ENCODE measurements at regions not wholly inside any gene's neighbourhood (a gene's known extent, or its start where the extent isn't known, plus 50 kb on each side); places are given as distances from the start of the nearest gene placed in this dataset.
A peak's percentile ranks its signal among the peaks of the same experiment; 100 is the strongest.

DNA sequence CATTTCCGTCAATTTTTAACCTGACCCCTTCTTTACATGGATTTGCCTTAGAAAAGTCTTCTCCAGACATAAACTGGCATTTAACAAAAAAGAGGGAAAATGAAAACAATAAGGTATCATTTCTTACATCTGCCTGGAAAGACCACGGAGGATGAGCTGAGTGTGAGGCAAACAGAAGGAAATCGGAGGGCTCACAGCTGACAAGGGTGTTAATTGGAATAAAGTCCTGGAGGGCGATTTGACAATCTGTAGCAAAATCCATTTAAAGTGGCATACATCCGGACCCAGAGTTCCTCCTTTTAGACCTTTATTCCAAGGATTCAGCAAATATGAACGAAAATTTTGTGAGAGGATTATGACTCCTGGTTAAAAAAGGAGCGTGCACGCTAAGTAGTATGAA is 179.7 kb upstream of the COPS8 start:
- no peak overlapping the region for H3K4me3 Mint-ChIP-seq
- no peaks in the 10 kb centered on the region for H3K9me3 ChIP-seq (ENCODE audit: control insufficient read depth in 2 of 2, low read length in 2 of 2)
- no peak overlapping the region for H3K27ac ChIP-seq (ENCODE audit: insufficient read depth, low read length, poor library complexity, severe bottlenecking)
- no peaks in the 10 kb centered on the region for H3K36me3 ChIP-seq (ENCODE audit: control insufficient read depth, insufficient read depth, low read length)
- H3K4me3 ChIP-seq (ENCODE audit: low read depth, low read length), result no peak overlapping the region
- H3K4me1 ChIP-seq (ENCODE audit: control insufficient read depth, insufficient read depth, low read length, poor library complexity, severe bottlenecking), result no peaks in the 10 kb centered on the region
- H3K36me3 Mint-ChIP-seq, result no peaks in the 10 kb centered on the region
- ATAC-seq (ENCODE audit: low read depth in 2 of 2) (no peak), DNase-seq (no peak)
- peaks cover 0 to 4% (median 0%) of the 10 kb centered on the region in 7 donors for H3K9me3 Mint-ChIP-seq
- H3K27me3 ChIP-seq (ENCODE audit: control insufficient read depth, insufficient read depth, low read length), result peaks cover 2% of the 10 kb centered on the region
- peaks cover 6% of the 10 kb centered on the region for H3K27me3 Mint-ChIP-seq
- no peaks in the 10 kb centered on the region for H3K4me1 Mint-ChIP-seq
- no peak overlapping the region for H3K27ac Mint-ChIP-seq

DNA sequence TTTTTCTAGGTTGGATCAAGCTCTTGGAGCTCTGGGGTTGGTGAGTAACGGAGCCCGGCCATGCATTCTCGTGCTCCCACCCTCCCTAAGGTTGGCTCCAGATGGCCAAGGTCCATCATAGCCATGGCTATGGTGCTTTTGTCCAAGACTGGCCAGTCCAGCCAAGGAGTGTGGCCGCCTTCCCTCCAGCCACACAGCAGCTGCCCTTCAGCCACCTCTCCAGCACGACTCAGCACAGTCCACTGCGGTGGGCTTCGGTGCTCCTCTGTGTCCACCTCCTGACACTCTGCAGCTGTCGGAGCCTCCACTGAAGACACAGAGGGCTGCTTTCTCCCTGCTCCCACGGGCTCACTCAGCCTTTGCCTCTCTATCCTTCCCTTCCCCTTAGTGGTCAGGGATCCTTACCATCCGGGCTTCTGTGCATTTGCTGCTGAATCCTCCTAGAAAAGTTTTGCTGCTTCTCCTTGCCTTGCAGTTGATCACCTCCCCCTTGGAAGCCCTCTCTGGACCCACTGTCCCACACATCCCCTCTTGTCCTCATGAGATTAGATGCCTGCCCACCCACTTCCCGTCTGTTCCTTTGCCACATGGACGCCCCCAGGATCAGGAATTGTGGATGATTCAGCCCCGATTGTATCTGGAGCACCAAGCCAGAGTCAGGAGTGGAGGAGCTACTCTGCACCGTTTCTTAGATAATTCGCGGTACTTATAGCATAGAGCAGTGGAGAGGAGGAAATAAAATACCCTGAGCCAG is 177.1 kb upstream of the COPS8 start:
- Mint-ChIP-seq H3K4me3 (no peak overlapping the region), H3K4me1 (no peaks in the 10 kb centered on the region), H3K36me3 (no peaks in the 10 kb centered on the region), H3K9me3 (no peaks in the 10 kb centered on the region), H3K27me3 (peaks cover 6% of the 10 kb centered on the region), H3K27ac (no peak overlapping the region)
- Histone ChIP-seq H3K4me1 (ENCODE audit: control insufficient read depth, insufficient read depth, low read length, poor library complexity, severe bottlenecking) (no peaks in the 10 kb centered on the region), H3K4me3 (ENCODE audit: low read depth, low read length) (no peak overlapping the region), H3K9me3 (ENCODE audit: control insufficient read depth in 2 of 2, low read length in 2 of 2) (no peaks in the 10 kb centered on the region), H3K27me3 (ENCODE audit: control insufficient read depth, insufficient read depth, low read length) (no peaks in the 10 kb centered on the region), H3K36me3 (ENCODE audit: control insufficient read depth, insufficient read depth, low read length) (no peaks in the 10 kb centered on the region), H3K27ac (ENCODE audit: insufficient read depth, low read length, poor library complexity, severe bottlenecking) (no peak overlapping the region)
- no peak for ATAC-seq (ENCODE audit: low read depth in 2 of 2)
- no peak for DNase-seq

DNA sequence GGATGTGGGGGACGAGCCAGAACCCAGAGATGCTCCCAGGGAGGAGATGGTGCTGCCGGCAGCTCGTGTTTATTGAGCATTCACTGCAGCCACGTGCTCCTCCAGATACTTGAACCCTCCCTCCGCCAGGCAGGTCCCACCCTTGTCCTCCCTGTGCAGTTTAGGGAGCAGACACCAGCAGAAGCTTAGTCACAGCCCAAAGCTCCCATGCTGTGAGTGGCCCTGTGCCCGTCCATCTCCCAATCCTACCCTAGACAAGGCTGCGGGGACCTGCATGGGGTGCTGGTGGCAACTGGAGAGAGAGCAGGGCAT is 176.5 kb upstream of the COPS8 start:
- H3K9me3 ChIP-seq (ENCODE audit: control insufficient read depth in 2 of 2, low read length in 2 of 2), result no peaks in the 10 kb centered on the region
- Mint-ChIP-seq H3K9me3 (no peaks in the 10 kb centered on the region), H3K27me3 (peaks cover 6% of the 10 kb centered on the region), H3K27ac (no peak overlapping the region), H3K36me3 (no peaks in the 10 kb centered on the region), H3K4me1 (no peaks in the 10 kb centered on the region), H3K4me3 (no peak overlapping the region)
- no peaks in the 10 kb centered on the region for H3K27me3 ChIP-seq (ENCODE audit: control insufficient read depth, insufficient read depth, low read length)
- ATAC-seq (ENCODE audit: low read depth in 2 of 2), result no peak
- H3K4me3 ChIP-seq (ENCODE audit: low read depth, low read length), result no peak overlapping the region
- H3K27ac ChIP-seq (ENCODE audit: insufficient read depth, low read length, poor library complexity, severe bottlenecking), result no peak overlapping the region
- H3K4me1 ChIP-seq (ENCODE audit: control insufficient read depth, insufficient read depth, low read length, poor library complexity, severe bottlenecking), result no peaks in the 10 kb centered on the region
- H3K36me3 ChIP-seq (ENCODE audit: control insufficient read depth, insufficient read depth, low read length), result no peaks in the 10 kb centered on the region
- DNase-seq, result no peak

DNA sequence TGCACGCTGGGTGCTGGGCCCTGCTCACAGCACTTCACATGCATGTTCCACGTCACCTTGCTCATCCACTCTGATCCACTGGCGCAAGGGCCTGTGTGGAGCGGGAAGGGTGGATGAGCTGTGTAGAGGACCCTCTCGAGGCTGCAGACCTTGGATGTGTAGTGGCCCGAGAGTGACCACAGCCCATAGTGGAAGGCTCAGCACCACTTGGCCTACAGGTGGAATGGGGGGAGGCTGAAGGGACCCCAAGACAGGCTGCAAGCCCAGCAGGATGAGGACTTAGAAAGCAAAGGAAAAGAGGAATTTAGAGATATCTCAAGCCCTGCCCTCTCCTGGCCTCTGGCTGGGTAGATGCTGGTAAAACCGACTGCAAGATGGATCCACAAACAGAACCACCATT is 175.9 kb upstream of the COPS8 start:
- Mint-ChIP-seq H3K4me3 (no peak overlapping the region), H3K27ac (no peak overlapping the region), H3K9me3 (no peaks in the 10 kb centered on the region), H3K4me1 (no peaks in the 10 kb centered on the region), H3K27me3 (peaks cover 6% of the 10 kb centered on the region), H3K36me3 (no peaks in the 10 kb centered on the region)
- ATAC-seq (ENCODE audit: low read depth in 2 of 2) (no peak), DNase-seq (no peak)
- Histone ChIP-seq H3K36me3 (ENCODE audit: control insufficient read depth, insufficient read depth, low read length) (no peaks in the 10 kb centered on the region), H3K4me3 (ENCODE audit: low read depth, low read length) (no peak overlapping the region), H3K27ac (ENCODE audit: insufficient read depth, low read length, poor library complexity, severe bottlenecking) (no peak overlapping the region), H3K27me3 (ENCODE audit: control insufficient read depth, insufficient read depth, low read length) (no peaks in the 10 kb centered on the region), H3K4me1 (ENCODE audit: control insufficient read depth, insufficient read depth, low read length, poor library complexity, severe bottlenecking) (no peaks in the 10 kb centered on the region), H3K9me3 (ENCODE audit: control insufficient read depth in 2 of 2, low read length in 2 of 2) (no peaks in the 10 kb centered on the region)

DNA sequence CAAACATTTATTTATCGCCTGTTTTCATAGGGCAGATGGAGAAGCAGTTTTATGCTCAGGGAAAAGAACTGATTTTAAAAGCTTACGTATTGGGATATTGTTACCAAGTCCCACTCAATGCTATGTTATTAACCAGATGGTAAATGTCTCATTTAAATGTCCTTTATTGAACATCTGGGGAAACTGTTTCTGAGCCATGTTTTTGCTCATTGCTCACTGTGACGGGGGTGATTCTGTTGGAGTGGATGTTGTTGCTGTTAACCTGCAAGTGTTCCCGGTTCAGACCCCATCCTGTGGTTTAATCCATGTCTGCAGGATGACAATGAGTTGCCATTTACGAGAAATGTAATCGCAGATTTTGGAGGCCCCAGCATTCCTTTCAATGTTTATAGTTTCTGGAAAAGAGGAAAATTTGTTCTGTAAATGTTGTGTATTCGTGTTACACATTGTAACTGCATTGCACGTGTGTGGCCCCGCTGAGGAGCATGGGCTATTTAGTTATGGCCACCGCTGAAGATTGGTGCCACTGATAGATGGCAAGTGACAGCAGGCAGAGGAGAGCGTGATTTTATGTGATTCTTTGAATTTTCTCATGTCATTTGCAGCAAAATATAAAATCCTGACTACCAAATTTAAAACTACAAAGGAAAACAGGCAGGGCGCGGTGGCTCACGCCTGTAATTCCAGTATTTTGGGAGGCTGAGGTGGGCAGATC is 174.8 kb upstream of the COPS8 start:
- H3K9me3 Mint-ChIP-seq, result no peaks in the 10 kb centered on the region
- Histone ChIP-seq H3K9me3 (ENCODE audit: control insufficient read depth in 2 of 2, low read length in 2 of 2) (no peaks in the 10 kb centered on the region), H3K27me3 (ENCODE audit: control insufficient read depth, insufficient read depth, low read length) (no peaks in the 10 kb centered on the region), H3K27ac (ENCODE audit: insufficient read depth, low read length, poor library complexity, severe bottlenecking) (no peak overlapping the region), H3K36me3 (ENCODE audit: control insufficient read depth, insufficient read depth, low read length) (no peaks in the 10 kb centered on the region), H3K4me3 (ENCODE audit: low read depth, low read length) (no peak overlapping the region), H3K4me1 (ENCODE audit: control insufficient read depth, insufficient read depth, low read length, poor library complexity, severe bottlenecking) (no peaks in the 10 kb centered on the region)
- H3K27ac Mint-ChIP-seq, result no peak overlapping the region
- no peaks in the 10 kb centered on the region for H3K4me1 Mint-ChIP-seq
- no peaks in the 10 kb centered on the region for H3K36me3 Mint-ChIP-seq
- peaks cover 6% of the 10 kb centered on the region for H3K27me3 Mint-ChIP-seq
- H3K4me3 Mint-ChIP-seq, result no peak overlapping the region
- ATAC-seq (ENCODE audit: low read depth in 2 of 2) (no peak), DNase-seq (no peak)

DNA sequence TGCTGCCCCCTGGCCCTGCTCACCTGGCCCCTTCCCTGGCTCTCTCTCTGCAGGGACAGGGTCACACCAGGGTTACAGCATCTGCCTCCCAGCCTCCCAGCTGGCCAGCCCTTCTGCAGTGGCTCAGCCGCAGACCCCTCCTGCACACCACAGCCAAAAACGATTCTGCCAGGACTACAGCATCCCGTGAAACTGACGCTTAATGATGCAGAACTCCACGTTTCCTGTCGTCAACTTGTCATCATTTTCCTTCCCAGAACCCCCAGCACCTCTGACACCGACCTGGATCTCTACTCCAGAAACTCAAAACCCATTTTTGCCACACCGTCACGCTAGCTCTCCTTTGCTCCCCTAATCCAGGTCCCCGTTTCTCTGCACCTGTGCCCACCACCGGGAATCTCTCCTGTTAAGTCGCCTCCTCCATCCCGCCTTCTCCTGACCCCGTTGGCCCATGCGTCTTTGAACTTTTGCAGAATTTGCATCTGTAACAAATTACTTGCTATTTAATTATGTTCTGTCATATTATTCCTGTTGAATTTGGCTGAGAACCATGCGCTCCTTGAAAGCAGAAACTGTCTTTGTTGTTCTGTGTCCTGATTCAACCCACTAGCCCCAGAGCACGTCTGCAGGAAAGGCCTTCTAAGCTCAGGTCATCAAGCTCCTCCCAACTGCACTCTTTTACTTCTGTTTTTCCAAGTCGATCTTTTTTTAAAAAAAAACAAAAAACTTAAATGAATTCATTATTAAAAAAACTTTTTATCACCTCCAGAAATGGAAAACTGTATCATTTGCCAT is 173.2 kb upstream of the COPS8 start:
- peak overlapping the region in 1 of 3 donors; percentile 90 for H3K27ac Mint-ChIP-seq
- H3K27ac ChIP-seq (ENCODE audit: insufficient read depth, low read length, poor library complexity, severe bottlenecking), result no peak overlapping the region
- H3K4me3 Mint-ChIP-seq, result no peak overlapping the region
- H3K4me1 ChIP-seq (ENCODE audit: control insufficient read depth, insufficient read depth, low read length, poor library complexity, severe bottlenecking), result no peaks in the 10 kb centered on the region
- no peaks in the 10 kb centered on the region for H3K27me3 ChIP-seq (ENCODE audit: control insufficient read depth, insufficient read depth, low read length)
- H3K4me1 Mint-ChIP-seq, result no peaks in the 10 kb centered on the region
- no peaks in the 10 kb centered on the region for H3K9me3 Mint-ChIP-seq
- no peak for DNase-seq
- H3K36me3 ChIP-seq (ENCODE audit: control insufficient read depth, insufficient read depth, low read length), result no peaks in the 10 kb centered on the region
- H3K9me3 ChIP-seq (ENCODE audit: control insufficient read depth in 2 of 2, low read length in 2 of 2), result no peaks in the 10 kb centered on the region
- peaks cover 10% of the 10 kb centered on the region for H3K27me3 Mint-ChIP-seq
- no peaks in the 10 kb centered on the region for H3K36me3 Mint-ChIP-seq
- ATAC-seq (ENCODE audit: low read depth in 2 of 2), result no peak
- no peak overlapping the region for H3K4me3 ChIP-seq (ENCODE audit: low read depth, low read length)

DNA sequence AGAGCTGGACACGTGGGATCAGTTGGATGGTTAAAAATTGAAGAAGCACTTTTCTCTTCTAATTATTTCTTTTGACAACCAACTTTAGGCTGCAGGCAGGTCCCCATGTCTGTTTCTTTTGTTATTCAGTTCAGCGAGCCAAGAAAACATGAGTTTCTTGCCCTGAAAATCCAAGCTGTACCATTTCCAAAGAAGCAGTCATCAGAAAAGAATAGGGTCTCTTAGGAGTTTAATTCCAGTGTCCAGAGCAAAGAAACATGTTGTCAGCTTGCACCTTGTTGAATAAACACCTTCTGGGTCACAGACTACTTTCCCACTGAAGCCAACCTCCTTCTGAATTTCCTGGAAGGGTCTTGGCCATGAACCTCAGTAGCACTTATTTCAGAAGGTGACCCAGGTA is 170.5 kb upstream of the COPS8 start:
- H3K27ac Mint-ChIP-seq, result no peak overlapping the region
- Histone ChIP-seq H3K27ac (ENCODE audit: insufficient read depth, low read length, poor library complexity, severe bottlenecking) (no peak overlapping the region), H3K4me3 (ENCODE audit: low read depth, low read length) (no peak overlapping the region), H3K27me3 (ENCODE audit: control insufficient read depth, insufficient read depth, low read length) (no peaks in the 10 kb centered on the region), H3K36me3 (ENCODE audit: control insufficient read depth, insufficient read depth, low read length) (no peaks in the 10 kb centered on the region), H3K4me1 (ENCODE audit: control insufficient read depth, insufficient read depth, low read length, poor library complexity, severe bottlenecking) (no peaks in the 10 kb centered on the region), H3K9me3 (ENCODE audit: control insufficient read depth in 2 of 2, low read length in 2 of 2) (no peaks in the 10 kb centered on the region)
- no peaks in the 10 kb centered on the region for H3K36me3 Mint-ChIP-seq
- H3K4me3 Mint-ChIP-seq, result no peak overlapping the region
- H3K4me1 Mint-ChIP-seq, result no peaks in the 10 kb centered on the region
- ATAC-seq (ENCODE audit: low read depth in 2 of 2), result no peak
- H3K9me3 Mint-ChIP-seq, result no peaks in the 10 kb centered on the region
- DNase-seq, result no peak
- H3K27me3 Mint-ChIP-seq, result peaks cover 10% of the 10 kb centered on the region

All from CD4-positive, CD25-positive, alpha-beta regulatory T cell (primary cell).